Loucy (cell line): ENCODE measurements at regions not wholly inside any gene's neighbourhood (a gene's known extent, or its start where the extent isn't known, plus 50 kb on each side); places are given as distances from the start of the nearest gene placed in this dataset.

Source experiments
- CTCF ChIP-seq: fragments of 200-600 bp; sonication (generic); conservative IDR thresholded peaks from 2 replicates; pipeline ENCODE4 v1.5.1; 2014; ENCODE audit warnings: mild to moderate bottlenecking, antibody characterized with exemption, low read length
- EZH2phosphoT487 ChIP-seq: fragments of 200-600 bp; IDR thresholded peaks from 2 replicates; pipeline ENCODE4 v1.6.1; 2018; ENCODE audit warnings: antibody characterized with exemption, mild to moderate bottlenecking, moderate library complexity, borderline replicate concordance

GRCh38 chrX:148443216-148443615 is 57.2 kb upstream of the AFF2 start:
- TF ChIP-seq CTCF (no peak), EZH2phosphoT487 (no peak)
